Mononuclear cell (primary cell): ENCODE measurements at regions not wholly inside any gene's neighbourhood (a gene's known extent, or its start where the extent isn't known, plus 50 kb on each side); places are given as distances from the start of the nearest gene placed in this dataset.

Experiments
- H3K27me3 ChIP-seq: 2 replicates; pipeline ENCODE4 v1.6.0; 2011; ENCODE audit warnings: low read length, control low read depth; ENCODE audit not compliant: insufficient read depth
- H3K4me1 ChIP-seq: 2 replicates; pipeline ENCODE4 v1.5.1; 2011; ENCODE audit warnings: mild to moderate bottlenecking, low read length, control low read depth; ENCODE audit not compliant: insufficient read depth
- H3K4me3 ChIP-seq: 2 replicates; pipeline ENCODE4 v1.5.1; 2011; ENCODE audit warnings: mild to moderate bottlenecking, low read length, moderate library complexity
- H3K9me3 ChIP-seq: 2 replicates; pipeline ENCODE4 v1.5.1; 2011; ENCODE audit warnings: low read depth, mild to moderate bottlenecking, control low read depth, low read length

DNA sequence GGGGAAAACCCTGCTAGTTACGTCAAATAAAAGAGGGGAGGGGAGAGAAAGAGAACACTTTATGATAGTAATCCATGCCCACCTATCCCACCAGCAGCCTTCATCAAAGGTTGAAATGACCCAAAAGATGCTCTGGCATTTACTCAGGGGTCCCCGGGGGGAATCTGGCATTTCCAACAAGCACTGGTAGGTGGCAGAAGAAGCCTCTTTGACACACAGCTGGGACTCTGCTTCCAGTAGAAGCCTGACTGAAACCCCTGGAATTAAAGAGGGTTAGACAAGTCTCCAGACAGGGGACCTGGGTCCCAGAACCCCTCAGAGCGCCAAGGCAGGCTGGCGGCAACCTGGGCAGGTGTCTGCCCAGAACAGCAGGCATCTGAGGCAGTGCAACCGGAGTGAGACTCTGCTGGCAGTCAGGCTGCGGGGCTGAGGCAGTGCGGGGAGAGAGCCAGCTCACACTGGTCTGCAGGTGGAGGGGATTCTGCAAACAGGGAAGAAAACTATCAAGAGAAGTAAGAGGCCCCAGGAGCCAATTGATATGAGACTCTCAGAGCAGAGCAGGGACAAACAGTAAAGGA lies 85.0 kb upstream of the CAPRIN2 start:
- H3K9me3 ChIP-seq: no peaks in the 10 kb centered on the region
- H3K27me3 ChIP-seq: no peaks in the 10 kb centered on the region
- no peak overlapping the region for H3K4me3 ChIP-seq
- no peaks in the 10 kb centered on the region for H3K4me1 ChIP-seq

GRCh38 chr12:30837595-30837994 lies 82.8 kb upstream of the CAPRIN2 start:
- Histone ChIP-seq H3K4me3 (no peak overlapping the region), H3K9me3 (no peaks in the 10 kb centered on the region), H3K4me1 (no peaks in the 10 kb centered on the region), H3K27me3 (no peaks in the 10 kb centered on the region)

DNA sequence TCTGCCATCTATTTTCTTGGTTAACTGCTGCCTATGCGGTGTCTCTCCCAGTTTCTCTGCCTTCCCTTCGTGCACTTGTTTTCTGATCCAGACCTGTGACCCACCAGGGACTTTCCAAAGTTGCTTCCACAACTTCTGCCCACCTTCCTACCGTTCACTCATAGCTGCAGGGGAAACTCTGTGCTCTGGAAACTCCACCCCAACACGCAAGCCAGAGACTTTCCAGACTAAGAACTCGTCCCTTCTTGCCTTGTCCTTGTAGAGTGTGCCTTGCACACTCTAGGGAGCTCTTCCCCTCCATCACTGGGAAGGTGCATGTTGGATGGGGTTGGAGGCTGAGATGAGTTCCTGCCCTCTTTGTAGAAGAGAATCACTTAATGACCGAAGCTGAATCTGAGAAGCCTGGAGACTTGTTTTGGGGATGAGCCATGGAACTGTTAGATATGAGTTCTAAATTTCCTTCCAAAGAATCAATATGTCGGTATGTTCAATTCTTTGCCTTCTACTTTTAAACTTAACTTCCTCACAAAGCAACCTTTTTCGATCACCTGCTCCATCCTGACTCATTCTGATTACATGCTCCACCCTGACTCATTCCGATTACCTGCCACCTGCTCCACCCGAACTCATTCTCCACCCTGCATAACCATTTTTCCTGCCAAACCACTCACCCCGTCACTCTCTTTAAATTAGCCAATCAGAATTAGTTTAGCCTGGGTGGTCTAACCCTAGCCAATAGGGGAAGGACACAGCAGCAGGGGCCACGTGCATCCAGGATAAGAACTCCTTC lies 82.1 kb upstream of the CAPRIN2 start:
- Histone ChIP-seq H3K4me3 (no peak overlapping the region), H3K9me3 (no peaks in the 10 kb centered on the region), H3K4me1 (no peaks in the 10 kb centered on the region), H3K27me3 (no peaks in the 10 kb centered on the region)

- Histone ChIP-seq H3K4me3 (no peak overlapping the region), H3K9me3 (no peaks in the 10 kb centered on the region), H3K27me3 (no peaks in the 10 kb centered on the region), H3K4me1 (no peaks in the 10 kb centered on the region)
Observed at GRCh38 chr12:30835216-30835615, 80.5 kb upstream of the CAPRIN2 start.

GRCh38 chr12:30830751-30831150 lies 76.0 kb upstream of the CAPRIN2 start:
- Histone ChIP-seq H3K27me3 (peaks cover 3% of the 10 kb centered on the region), H3K4me1 (no peaks in the 10 kb centered on the region), H3K4me3 (no peak overlapping the region), H3K9me3 (no peaks in the 10 kb centered on the region)

GRCh38 chr12:30829876-30830275 lies 75.1 kb upstream of the CAPRIN2 start:
- H3K9me3 ChIP-seq: no peaks in the 10 kb centered on the region
- no peak overlapping the region for H3K4me3 ChIP-seq
- H3K27me3 ChIP-seq: peaks cover 3% of the 10 kb centered on the region
- no peaks in the 10 kb centered on the region for H3K4me1 ChIP-seq

DNA sequence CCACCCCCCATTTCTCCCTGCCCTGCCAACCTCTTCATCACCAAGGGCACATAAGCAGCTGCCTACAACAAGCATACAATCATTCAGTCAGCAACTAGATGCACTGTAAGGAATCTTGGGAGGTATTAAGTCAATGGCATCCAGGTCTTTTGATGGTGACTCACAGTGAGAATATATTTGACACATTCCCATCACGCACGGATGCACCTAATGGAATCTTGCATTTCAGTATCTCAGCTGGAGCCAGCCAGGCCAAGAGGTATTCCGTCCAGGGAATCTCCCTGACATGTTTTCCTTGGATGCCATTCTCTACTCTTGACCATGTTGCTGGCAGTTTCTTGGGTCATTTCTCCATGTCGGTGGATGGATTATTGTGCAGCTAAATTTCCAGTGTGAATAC lies 73.9 kb upstream of the CAPRIN2 start:
- Histone ChIP-seq H3K9me3 (no peaks in the 10 kb centered on the region), H3K4me1 (peaks cover under 1% of the 10 kb centered on the region), H3K27me3 (peaks cover 6% of the 10 kb centered on the region), H3K4me3 (no peak overlapping the region)

GRCh38 chr12:30827101-30828066 lies 72.6 kb upstream of the CAPRIN2 start:
- H3K4me1 ChIP-seq: peaks cover 13% of the 10 kb centered on the region
- H3K27me3 ChIP-seq: peaks cover 19% of the 10 kb centered on the region
- no peak overlapping the region for H3K4me3 ChIP-seq
- no peaks in the 10 kb centered on the region for H3K9me3 ChIP-seq

DNA sequence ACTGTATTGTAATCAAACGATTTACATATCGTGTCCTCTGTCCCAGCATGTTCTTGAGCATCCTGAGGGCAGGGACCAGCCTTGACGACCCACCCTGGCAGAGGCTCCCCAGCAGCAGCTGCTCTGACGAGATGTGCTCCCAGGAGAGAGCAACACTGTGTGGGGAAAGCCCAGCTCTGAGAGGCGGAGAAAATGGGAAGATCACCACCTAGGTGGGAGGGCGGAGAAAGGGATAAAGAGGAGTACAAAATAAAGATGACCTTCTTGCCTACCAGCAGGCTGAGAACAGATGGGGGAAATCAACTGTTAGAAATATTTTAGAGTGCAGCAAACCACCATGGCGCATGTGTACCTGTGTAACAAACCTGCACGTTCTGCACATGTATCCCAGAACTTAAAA lies 71.5 kb upstream of the CAPRIN2 start:
- Histone ChIP-seq H3K9me3 (no peaks in the 10 kb centered on the region), H3K27me3 (peaks cover 29% of the 10 kb centered on the region), H3K4me1 (peaks cover 18% of the 10 kb centered on the region), H3K4me3 (no peak overlapping the region)

DNA sequence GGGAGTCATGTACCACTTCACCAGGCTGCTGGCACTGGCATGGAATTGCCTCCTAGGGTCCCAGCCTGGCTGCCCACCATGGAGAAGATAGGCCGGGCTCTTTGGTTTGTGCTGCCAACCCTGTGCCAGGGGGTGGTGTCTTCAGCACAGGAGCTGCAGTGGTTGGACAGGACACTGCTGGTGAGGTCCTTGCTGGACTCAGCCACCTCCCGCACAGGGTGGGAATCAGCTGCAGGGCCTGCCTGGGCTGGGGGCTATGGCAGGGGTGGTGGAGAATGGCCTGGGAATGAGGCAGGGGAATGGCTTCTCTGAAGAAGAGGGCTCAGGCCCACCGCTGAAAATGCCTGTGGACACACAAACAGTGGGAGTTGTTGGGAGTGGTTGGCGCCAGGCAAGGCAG lies 70.6 kb upstream of the CAPRIN2 start:
- peaks cover 18% of the 10 kb centered on the region for H3K4me1 ChIP-seq
- no peaks in the 10 kb centered on the region for H3K9me3 ChIP-seq
- peaks cover 34% of the 10 kb centered on the region for H3K27me3 ChIP-seq
- H3K4me3 ChIP-seq: no peak overlapping the region

DNA sequence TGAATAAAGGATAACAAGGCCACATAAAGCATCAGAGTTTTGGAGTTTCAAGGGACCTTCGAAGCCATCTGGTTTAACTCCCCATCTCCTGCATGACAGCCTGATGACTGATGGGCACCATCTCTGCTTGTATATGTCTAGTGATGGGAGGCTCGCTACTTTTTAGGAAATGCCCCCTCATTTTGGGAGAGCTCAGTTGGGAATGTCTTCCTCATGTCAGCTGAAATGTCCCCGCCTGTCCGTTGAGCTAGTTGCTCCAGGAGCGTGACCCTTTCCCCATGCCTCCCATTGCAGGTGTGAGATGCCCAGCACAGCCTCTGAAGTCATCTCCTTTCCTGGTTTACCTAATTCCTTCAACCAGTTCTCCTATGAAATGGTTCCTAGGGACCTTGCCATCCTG lies 69.6 kb upstream of the CAPRIN2 start:
- no peak overlapping the region for H3K4me3 ChIP-seq
- peaks cover 18% of the 10 kb centered on the region for H3K4me1 ChIP-seq
- no peaks in the 10 kb centered on the region for H3K9me3 ChIP-seq
- peaks cover 34% of the 10 kb centered on the region for H3K27me3 ChIP-seq

GRCh38 chr12:30823764-30824163 lies 69.0 kb upstream of the CAPRIN2 start:
- Histone ChIP-seq H3K27me3 (peaks cover 31% of the 10 kb centered on the region), H3K9me3 (no peaks in the 10 kb centered on the region), H3K4me3 (no peak overlapping the region), H3K4me1 (peaks cover 18% of the 10 kb centered on the region)

GRCh38 chr12:30823156-30823699 lies 68.5 kb upstream of the CAPRIN2 start:
- Histone ChIP-seq H3K27me3 (peaks cover 33% of the 10 kb centered on the region), H3K4me1 (peaks cover 18% of the 10 kb centered on the region), H3K9me3 (no peaks in the 10 kb centered on the region), H3K4me3 (peak overlapping the region; percentile 28)

DNA sequence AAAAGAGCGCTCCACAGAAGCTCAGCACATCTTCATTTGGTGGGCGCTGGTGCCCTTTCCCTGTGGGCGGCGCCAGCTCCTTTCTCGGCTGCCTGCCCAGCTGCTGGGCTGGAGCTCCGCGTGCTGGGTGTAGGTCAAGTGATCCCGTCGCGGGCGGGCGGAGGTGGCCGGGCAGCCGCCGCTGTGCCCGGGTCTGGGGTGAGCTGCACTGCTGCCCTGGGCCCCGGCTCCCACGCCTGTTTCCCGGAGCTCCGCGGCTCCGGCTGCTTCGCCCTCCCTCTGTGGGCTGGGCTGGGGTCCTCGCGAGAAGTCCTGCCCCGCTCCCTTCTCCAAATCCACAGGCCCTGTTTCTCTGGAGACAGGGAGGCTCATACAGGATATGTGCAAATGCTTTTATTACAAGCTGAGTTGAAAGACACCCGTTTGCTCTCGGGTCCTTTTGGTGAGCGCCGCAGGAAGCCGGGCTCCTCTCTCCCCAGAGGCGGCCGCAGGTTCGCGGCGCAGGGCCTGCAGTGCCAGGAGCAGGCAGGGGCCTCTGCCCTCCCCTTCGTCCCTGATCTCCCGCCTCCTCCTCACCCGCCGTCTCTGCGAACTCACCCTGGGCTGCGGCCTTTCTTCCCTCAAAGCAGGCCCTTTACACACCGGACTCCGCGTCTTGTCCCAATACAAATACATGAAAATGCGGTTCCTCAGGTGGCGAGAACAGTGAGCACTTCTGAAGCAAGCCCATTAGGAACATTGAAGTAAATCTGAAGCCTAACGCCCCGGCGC lies 67.8 kb upstream of the CAPRIN2 start:
- Histone ChIP-seq H3K27me3 (peaks cover 33% of the 10 kb centered on the region), H3K4me1 (peaks cover 18% of the 10 kb centered on the region), H3K9me3 (no peaks in the 10 kb centered on the region), H3K4me3 (peak overlapping the region; percentile 28)
